BJ (cell line): ENCODE measurements at regions not wholly inside any gene's neighbourhood (a gene's known extent, or its start where the extent isn't known, plus 50 kb on each side); places are given as distances from the start of the nearest gene placed in this dataset.
"Not testable (repeated sequence)": the region's sequence is repeated elsewhere in the genome, so short reads cannot be mapped to it uniquely, and the experiment has no call there.

Experiments
- CTCF ChIA-PET: fragments of 350-600 bp; formaldehyde crosslinking; extraction: SDS; loops from one replicate; lab custom pipeline; 2021; ENCODE audit warnings: antibody characterized with exemption, inconsistent platforms; lab: Yijun Ruan, JAX
- POLR2A ChIA-PET: fragments of 300-600 bp; sonication (Branson Sonifier 250); formaldehyde crosslinking; extraction: SDS; loops from one replicate; lab custom pipeline; 2021; ENCODE audit warnings: antibody characterized with exemption; lab: Charles Lee
- DNase-seq: peaks from one replicate; pipeline ENCODE4 v3.0.0-alpha.2; 2011; ENCODE audit warnings: low read depth
- H3K27me3 ChIP-seq: 2 replicates; pipeline ENCODE4 v1.6.0; 2011; ENCODE audit warnings: low read length; ENCODE audit not compliant: control insufficient read depth, insufficient read depth
- H3K36me3 ChIP-seq: 2 replicates; pipeline ENCODE4 v1.5.1; 2011; ENCODE audit warnings: low read length; ENCODE audit not compliant: control insufficient read depth, insufficient read depth
- H3K4me3 ChIP-seq: 2 replicates; pipeline ENCODE4 v1.5.1; 2011; ENCODE audit warnings: low read depth, mild to moderate bottlenecking, control low read depth, low read length
- CTCF ChIP-seq: IDR thresholded peaks from 2 replicates; pipeline ENCODE4 v1.5.1; 2011; ENCODE audit warnings: low read depth, mild to moderate bottlenecking, control low read depth, inconsistent platforms, low read length, moderate library complexity; ENCODE audit not compliant: insufficient read depth

DNA sequence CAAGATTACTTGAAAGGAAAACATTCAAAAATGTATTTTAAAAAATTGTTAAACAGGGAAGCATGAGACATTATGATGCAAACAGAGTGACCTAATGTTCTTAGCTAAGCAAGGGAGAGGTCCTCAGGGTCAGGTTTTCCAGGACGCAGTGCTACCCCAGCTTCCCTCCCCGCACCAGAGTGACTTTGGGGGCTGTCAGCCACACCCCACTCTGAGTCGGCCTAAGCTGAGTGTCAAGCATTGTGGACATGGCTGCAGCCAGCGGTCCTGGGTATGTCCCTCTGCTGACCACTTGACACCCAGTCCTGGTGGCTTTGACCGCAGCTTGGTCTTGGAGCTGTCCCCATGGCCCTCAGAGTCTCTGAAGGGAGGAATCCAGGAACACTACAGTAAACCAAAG is 54.9 kb upstream of the CD93 start:
- ChIA-PET CTCF (interaction anchor here (0.8 to 1.6 kb wide), 2 partner anchors 59 to 450 kb away, joined by 3 to 4 read pairs; no protein-coding TSS in a partner anchor), POLR2A (no interaction called here)
- no peaks in the 10 kb centered on the region for H3K27me3 ChIP-seq
- H3K36me3 ChIP-seq: no peaks in the 10 kb centered on the region
- no peak for DNase-seq
- no peak overlapping the region for H3K4me3 ChIP-seq
- TF ChIP-seq CTCF: no peak

DNA sequence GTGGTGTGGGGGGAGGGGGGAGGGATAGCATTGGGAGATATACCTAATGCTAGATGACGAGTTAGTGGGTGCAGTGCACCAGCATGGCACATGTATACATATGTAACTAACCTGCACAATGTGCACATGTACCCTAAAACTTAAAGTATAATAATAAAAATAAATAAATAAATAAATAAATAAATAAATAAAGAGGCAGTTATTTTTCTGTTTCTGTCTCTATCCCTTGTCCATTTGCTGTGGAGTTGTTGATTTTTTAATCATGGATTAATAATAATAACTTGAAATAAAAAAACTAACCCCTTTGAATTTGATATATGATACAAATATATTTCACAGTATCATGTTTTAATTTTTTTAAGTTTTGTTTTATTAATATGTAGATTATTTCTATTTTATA is 53.9 kb upstream of the CD93 start:
- H3K27me3 ChIP-seq, H3K36me3 ChIP-seq, POLR2A ChIA-PET, DNase-seq, H3K4me3 ChIP-seq: not testable (repeated sequence)
- CTCF ChIA-PET: interaction anchor here (0.8 to 1.6 kb wide), 2 partner anchors 60 to 449 kb away, joined by 3 to 4 read pairs; no protein-coding TSS in a partner anchor

- Histone ChIP-seq H3K36me3 (no peaks in the 10 kb centered on the region), H3K4me3 (no peak overlapping the region), H3K27me3 (no peaks in the 10 kb centered on the region)
- no peak for DNase-seq
- ChIA-PET CTCF (interaction anchor here (0.8 to 1.0 kb wide), 2 partner anchors 23 to 89 kb away, joined by 3 to 4 read pairs; no protein-coding TSS in a partner anchor), POLR2A (no interaction called here)
- no peak for TF ChIP-seq CTCF
These were observed 53.4 kb upstream of the CD93 start for GRCh38 chr20:23139524-23139923.

GRCh38 chr20:23138682-23139081 is 52.6 kb upstream of the CD93 start:
- Histone ChIP-seq H3K4me3 (no peak overlapping the region), H3K36me3 (no peaks in the 10 kb centered on the region), H3K27me3 (no peaks in the 10 kb centered on the region)
- no peak for DNase-seq
- TF ChIP-seq CTCF: no peak
- POLR2A ChIA-PET: no interaction called here
- CTCF ChIA-PET: interaction anchor here (0.8 to 1.0 kb wide), 2 partner anchors 22 to 88 kb away, joined by 3 to 4 read pairs; no protein-coding TSS in a partner anchor

DNA sequence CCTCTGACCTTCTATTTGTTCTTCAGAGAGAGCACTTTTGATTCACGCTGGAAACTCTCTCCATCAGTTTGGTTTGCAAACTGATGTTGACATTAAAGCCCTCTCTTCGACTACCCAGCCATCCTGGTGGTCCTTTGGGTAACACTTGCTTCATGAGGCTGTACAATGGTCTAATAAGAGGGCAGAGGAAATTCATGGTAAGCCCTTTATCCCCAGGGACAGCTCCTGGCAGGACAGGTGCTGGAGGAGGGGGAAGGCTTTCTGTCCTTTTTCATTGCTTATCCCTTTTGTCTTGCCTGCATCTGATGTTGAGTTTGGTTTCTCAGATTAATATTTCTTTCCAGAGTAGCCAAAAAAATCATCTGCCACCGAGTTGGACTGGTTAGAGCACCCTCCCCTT is 52.1 kb upstream of the CD93 start:
- no peak for DNase-seq
- H3K27me3 ChIP-seq: no peaks in the 10 kb centered on the region
- TF ChIP-seq CTCF: no peak
- ChIA-PET POLR2A (no interaction called here), CTCF (no interaction called here)
- no peaks in the 10 kb centered on the region for H3K36me3 ChIP-seq
- H3K4me3 ChIP-seq: no peak overlapping the region
